HG03103 (cell line): ENCODE measurements at regions not wholly inside any gene's neighbourhood (a gene's known extent, or its start where the extent isn't known, plus 50 kb on each side); places are given as distances from the start of the nearest gene placed in this dataset.

Experiments
- ATAC-seq: cut with Tn5 transposase; IDR thresholded peaks from one replicate; pipeline ENCODE4 v1.9.1; 2021; ENCODE audit warnings: low read depth; ENCODE audit not compliant: unreplicated experiment

GRCh38 chr10:110355141-110355831 lies 50.6 kb upstream of the SMNDC1 start:
- ATAC-seq = no peak

GRCh38 chr10:110355922-110356627 lies 51.4 kb upstream of the SMNDC1 start:
- peak; percentile 2 for ATAC-seq

GRCh38 chr10:110356628-110357245 lies 52.0 kb upstream of the SMNDC1 start:
- peak; percentile 77 for ATAC-seq

GRCh38 chr10:110357252-110357780 lies 52.6 kb upstream of the SMNDC1 start:
- ATAC-seq = no peak

- no peak for ATAC-seq
Measured at GRCh38 chr10:110357871-110358270, 53.2 kb upstream of the SMNDC1 start.

GRCh38 chr10:110358278-110358677 lies 53.6 kb upstream of the SMNDC1 start:
- ATAC-seq = no peak

- no peak for ATAC-seq
Measured at GRCh38 chr10:110358869-110359629, 54.3 kb upstream of the SMNDC1 start.

- ATAC-seq = no peak
Measured at GRCh38 chr10:110360857-110361474, 56.2 kb upstream of the SMNDC1 start.

GRCh38 chr10:110361800-110362456 lies 57.2 kb upstream of the SMNDC1 start:
- ATAC-seq = no peak

- no peak for ATAC-seq
Measured at GRCh38 chr10:110363572-110364411, 59.1 kb upstream of the SMNDC1 start.

- ATAC-seq = no peak
Measured at GRCh38 chr10:110364531-110364937, 59.8 kb upstream of the SMNDC1 start.

- no peak for ATAC-seq
Measured at GRCh38 chr10:110365356-110366143, 60.8 kb upstream of the SMNDC1 start.

- no peak for ATAC-seq
Measured at GRCh38 chr10:110366635-110367034, 61.9 kb upstream of the SMNDC1 start.

GRCh38 chr10:110368002-110368401 lies 63.3 kb upstream of the SMNDC1 start:
- ATAC-seq = peak; percentile 40

GRCh38 chr10:110368556-110368955 lies 63.8 kb upstream of the SMNDC1 start:
- ATAC-seq = no peak

GRCh38 chr10:110370006-110370405 lies 65.3 kb upstream of the SMNDC1 start:
- no peak for ATAC-seq

GRCh38 chr10:110372656-110373055 lies 67.9 kb upstream of the SMNDC1 start:
- no peak for ATAC-seq

GRCh38 chr10:110373059-110373458 lies 68.3 kb upstream of the SMNDC1 start:
- no peak for ATAC-seq
